ENCODE measurements at regions not wholly inside any gene's neighbourhood (a gene's known extent, or its start where the extent isn't known, plus 50 kb on each side); places are given as distances from the start of the nearest gene placed in this dataset.
"Not testable (repeated sequence)": the region's sequence is repeated elsewhere in the genome, so short reads cannot be mapped to it uniquely, and the experiment has no call there.

DNA sequence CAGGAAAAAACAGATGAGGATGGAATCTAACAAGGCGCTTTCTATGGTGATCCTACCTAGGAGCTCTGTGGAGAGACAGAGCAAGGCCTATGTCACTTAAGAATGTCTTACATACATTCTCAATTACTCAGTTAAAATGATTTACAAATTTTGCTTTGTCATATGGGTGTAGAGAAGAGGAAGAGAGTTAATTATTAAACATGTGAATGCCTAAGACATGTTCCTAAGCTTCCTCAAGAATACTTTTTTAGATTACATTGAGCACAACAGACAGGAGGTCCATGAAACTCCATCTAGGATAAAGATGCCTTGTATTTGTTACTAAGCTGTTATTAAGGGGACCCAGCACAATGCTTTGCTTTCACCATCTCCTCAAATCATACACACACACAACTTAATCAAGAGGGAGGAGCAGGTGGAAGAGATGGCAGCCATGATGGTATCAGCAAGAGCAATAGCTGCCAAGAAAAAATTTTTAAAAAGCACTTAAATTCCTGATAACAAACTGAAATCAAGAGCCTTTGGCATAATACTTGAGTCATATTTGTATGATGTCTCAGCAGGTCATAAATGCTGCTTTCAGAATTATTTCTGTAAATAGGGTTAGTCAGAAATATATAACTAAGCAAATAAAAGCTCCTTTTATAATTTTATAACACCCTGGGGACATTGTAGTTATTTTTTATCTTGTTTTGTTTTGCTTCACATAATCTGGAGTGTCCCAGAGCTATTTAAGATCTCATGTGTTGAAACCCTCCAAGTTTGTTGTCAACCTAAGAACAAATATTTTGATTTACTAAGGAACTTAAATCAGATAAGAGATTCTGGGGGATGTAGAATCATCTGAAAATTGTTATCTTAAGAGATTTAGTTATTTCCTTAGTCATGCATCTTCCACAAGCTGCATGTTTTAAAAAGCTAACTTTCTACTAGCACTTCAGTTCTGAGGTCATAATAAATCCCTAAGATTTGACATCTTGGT lies 70.0 kb upstream of the CD2AP start:
- no peak for DNase-seq

DNA sequence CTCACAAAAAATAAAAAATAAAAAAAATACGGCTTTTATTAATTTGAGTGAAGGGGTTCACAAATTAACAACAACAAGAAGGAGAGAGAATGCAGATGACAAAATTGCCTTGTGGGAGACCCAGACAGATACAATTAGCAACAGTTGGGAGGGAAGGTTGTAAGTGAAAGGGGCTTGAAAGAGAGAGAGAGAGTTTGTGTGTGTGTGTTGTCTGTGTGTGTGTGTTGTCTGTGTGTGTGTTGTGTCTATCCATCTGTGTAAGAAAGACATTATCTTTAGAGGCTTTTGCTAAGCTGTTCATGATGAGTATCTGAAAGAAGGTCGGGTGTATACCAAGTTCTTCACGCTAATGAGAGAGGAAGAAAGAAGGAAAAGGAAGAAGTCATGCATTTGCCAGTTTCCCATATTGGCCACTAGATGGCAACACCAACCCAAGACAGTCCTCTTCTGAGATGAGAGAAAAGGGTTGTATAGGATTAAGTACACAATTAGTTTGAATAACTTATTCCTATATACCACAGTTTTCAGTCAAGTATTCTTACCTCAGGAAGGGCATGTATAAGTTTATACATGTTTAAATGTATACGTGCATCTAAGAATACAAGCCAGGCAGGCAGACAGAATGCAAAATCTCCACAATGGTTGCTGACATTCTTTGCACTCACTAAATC lies 63.7 kb upstream of the CD2AP start:
- peak; percentile 53 for DNase-seq

GRCh38 chr6:47414423-47415167 lies 63.0 kb upstream of the CD2AP start:
- DNase-seq, result no peak

DNA sequence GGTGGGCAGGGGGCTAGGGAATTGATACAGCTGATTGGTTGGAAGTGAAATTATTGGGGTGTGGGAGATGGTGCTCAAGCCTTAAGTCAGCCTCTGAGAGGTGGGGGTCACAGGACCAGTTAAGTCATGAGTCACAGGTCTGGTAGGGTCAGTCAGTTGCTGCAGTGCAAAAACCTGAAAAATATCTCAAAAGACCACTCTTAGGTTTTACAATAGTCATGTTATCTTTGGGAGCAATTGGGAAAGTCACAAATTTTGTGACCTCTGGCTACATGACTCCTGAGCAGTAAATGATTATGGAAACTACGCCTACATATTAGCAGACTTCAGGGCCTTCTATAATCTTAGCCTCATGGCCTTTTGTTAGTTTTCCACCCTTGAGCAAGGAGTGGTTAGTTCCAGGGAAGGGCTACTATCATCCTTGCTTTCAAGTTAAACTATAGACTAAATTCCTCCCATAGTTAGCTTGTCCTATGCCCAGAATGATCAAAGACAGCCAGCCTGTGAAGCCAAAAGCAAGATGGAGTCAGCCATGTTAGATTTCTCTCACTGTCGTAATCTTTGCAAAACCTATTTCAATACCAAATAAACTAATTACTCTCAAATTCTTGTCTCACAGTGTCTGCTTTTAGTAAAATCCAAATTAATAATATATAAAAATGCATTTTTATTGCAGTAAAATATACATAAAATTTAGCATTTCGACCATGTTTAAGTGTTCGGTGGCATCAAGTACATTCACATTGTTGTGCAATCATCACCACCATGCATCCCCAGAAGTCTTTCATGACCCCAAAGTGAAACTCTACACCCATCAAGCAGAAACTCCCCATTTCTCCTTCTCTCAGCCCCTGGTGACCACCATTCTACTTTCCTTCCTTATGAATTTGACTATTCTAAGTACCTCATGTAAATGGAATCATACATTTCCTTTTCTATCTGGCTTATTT lies 60.9 kb upstream of the CD2AP start:
- no peak for DNase-seq

DNA sequence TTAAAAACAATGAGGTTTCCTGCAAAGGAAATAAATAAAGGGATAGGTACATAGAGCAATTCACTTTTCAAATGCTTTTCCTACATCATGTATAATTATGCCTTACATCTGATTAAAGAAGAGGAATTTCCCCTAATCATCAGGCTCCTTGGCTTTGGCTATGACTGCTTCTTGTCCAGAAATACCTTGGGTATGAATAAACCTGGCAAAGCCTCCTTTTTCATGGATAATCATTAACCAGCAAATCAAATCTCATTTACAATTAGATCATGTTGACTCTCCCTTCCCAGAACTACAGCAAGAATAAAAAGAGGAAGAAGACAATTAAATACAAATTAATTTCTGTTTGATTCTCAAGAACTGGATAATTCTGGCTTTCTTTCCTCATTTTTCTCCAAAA lies 58.0 kb upstream of the CD2AP start:
- DNase-seq, result no peak

DNA sequence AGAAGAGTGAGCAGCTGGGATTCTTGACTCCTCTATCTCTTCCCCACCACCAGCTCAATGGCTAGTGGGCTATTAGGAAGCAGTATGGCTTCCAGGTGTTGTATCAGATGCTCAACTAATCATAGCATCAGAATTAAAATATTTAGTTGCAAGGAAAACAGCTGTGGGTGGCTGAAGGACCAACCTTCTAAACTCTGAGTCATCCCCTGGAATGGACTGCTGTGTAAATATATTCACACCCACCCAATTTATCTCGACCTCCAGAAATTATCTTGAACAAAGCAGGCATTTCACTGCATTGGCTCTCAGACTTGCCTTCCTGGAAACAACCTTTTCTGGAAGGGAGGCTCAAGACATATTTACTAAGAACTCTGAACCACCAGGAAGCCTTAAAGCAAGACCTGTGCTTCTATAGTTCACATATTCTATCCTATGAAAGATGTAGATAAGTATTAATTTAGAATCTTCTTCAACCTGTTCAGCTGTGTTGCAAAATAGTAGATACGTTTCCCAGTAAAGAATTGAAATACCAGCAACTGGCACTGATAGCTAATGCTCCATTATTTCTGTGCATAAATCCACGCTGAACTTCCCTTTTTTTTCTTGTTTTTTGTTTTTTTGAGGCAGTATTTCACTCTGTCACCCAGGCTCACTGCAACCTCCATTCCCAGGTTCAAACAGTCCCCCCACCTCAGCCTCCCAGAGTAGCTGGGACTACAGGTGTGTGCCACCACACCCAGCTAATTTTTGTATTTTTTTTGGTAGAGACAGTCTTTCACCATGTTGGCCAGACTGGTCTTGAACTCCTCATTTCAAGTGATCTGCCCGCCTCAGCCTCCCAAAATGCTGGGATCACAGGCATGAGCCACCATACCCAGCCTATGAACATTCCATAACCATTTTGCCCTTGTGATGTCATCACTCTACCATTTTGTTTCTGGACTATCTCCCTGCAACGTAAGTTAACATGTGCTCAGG lies 56.9 kb upstream of the CD2AP start:
- DNase-seq, result no peak

GRCh38 chr6:47423079-47423478 lies 54.5 kb upstream of the CD2AP start:
- DNase-seq, result no peak

DNA sequence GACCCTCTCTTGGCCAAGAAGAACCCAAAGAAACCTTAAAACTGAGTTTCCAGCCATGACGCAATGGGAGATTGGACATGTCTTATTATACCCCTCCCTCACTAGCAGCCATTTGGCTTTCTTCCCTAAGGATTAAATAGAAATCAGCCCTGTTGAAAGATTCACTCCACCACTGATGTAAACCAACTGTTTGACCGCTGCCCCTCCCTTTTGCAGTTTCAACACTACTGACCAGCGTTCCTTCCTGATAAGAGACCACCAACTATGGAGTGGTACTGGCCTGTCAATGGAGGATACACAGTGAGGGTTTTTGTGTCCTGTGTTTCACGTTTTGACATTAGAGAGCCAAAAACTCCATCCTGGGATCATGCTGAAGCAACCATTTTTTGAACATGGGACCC lies 53.2 kb upstream of the CD2AP start:
- DNase-seq, result no peak

DNA sequence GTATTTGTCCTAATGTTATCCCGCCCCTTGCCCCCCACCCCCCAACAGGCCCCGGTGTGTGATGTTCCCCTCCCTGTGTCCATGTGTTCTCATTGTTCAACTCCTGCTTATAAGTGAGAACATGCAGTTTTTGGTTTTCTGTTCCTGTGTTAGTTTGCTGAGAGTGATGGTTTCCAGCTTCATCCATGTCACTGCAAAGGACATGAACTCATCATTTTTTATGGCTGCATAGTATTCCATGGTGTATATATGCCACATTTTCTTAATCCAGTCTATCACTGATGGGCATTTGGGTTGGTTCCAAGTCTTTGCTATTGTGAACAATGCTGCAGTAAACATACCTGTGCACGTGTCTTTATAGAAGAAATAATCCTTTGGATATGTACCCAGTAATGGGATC lies 51.9 kb upstream of the CD2AP start:
- DNase-seq, result not testable (repeated sequence)

GRCh38 chr6:47426524-47427302 lies 50.9 kb upstream of the CD2AP start:
- no peak for DNase-seq

DNA sequence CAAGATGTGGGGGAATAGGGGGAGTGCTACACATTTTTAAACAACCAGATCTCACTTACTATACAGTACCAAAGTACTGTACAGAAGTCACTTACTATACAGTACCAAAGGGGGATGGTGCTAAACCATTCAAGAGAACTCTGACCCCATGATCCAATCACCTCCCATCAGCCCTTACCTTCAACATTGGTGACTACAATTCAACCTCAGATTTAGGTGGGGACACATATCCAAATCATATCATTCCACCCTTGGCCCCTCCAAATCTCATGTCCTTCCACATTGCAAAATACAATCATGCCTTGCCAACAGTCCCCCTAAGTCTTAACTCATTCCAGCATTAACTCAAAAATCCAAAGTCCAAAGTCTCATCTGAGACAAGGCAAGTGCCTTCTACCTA lies 49.9 kb upstream of the CD2AP start:
- DNase-seq, result no peak
